H9 (cell line): ENCODE measurements at regions not wholly inside any gene's neighbourhood (a gene's known extent, or its start where the extent isn't known, plus 50 kb on each side); places are given as distances from the start of the nearest gene placed in this dataset.
"Not testable (repeated sequence)": the region's sequence is repeated elsewhere in the genome, so short reads cannot be mapped to it uniquely, and the experiment has no call there.

Source experiments
- DNase-seq: peaks from one replicate; pipeline ENCODE4 v3.0.0-alpha.2; 2017
- H2AFZ ChIP-seq: one replicate; pipeline ENCODE4 v1.6.1; 2013; ENCODE audit warnings: mild to moderate bottlenecking, low read length, control low read depth, moderate library complexity
- H2AK5ac ChIP-seq: 2 replicates; pipeline ENCODE4 v1.6.1; 2013; ENCODE audit warnings: low read length, control low read depth, mixed read lengths; ENCODE audit not compliant: insufficient read length
- H2BK120ac ChIP-seq: one replicate; pipeline ENCODE4 v1.6.1; 2013; ENCODE audit warnings: low read depth, mild to moderate bottlenecking, low read length, control low read depth, inconsistent platforms; ENCODE audit not compliant: poor library complexity, severe bottlenecking
- H2BK12ac ChIP-seq: 2 replicates; pipeline ENCODE4 v1.6.1; 2013; ENCODE audit warnings: low read length, control low read depth, mixed read lengths, low read depth; ENCODE audit not compliant: insufficient read length
- H2BK15ac ChIP-seq: 2 replicates; pipeline ENCODE4 v1.6.1; 2013; ENCODE audit warnings: low read depth, low read length, control low read depth
- H2BK20ac ChIP-seq: one replicate; pipeline ENCODE4 v1.6.1; 2013; ENCODE audit warnings: low read depth, mild to moderate bottlenecking, low read length, control low read depth, inconsistent platforms; ENCODE audit not compliant: poor library complexity, severe bottlenecking
- H2BK5ac ChIP-seq: 2 replicates; pipeline ENCODE4 v1.6.1; 2013; ENCODE audit warnings: low read length, control low read depth, mixed read lengths; ENCODE audit not compliant: insufficient read length
- H3K14ac ChIP-seq: 2 replicates; pipeline ENCODE4 v1.6.1; 2013; ENCODE audit warnings: low read length, control low read depth; ENCODE audit not compliant: insufficient read depth
- H3K18ac ChIP-seq: 2 replicates; pipeline ENCODE4 v1.6.1; 2013; ENCODE audit warnings: low read depth, mild to moderate bottlenecking, mixed read lengths, low read length, control low read depth; ENCODE audit not compliant: insufficient read length
- H3K23ac ChIP-seq: 2 replicates; pipeline ENCODE4 v1.6.1; 2013; ENCODE audit warnings: low read length, control low read depth, mixed read lengths, low read depth; ENCODE audit not compliant: insufficient read length
- H3K23me2 ChIP-seq: 2 replicates; pipeline ENCODE4 v1.6.1; 2013; ENCODE audit warnings: low read depth, mild to moderate bottlenecking, mixed read lengths, low read length, control low read depth; ENCODE audit not compliant: insufficient read length, poor library complexity, severe bottlenecking
- H3K27ac ChIP-seq: 2 replicates; pipeline ENCODE4 v1.5.1; 2013; ENCODE audit warnings: low read length, control low read depth, mixed read lengths, low read depth; ENCODE audit not compliant: insufficient read length
- H3K27me3 ChIP-seq: 2 replicates; pipeline ENCODE4 v1.6.1; 2013; ENCODE audit warnings: low read length, control low read depth, inconsistent platforms; ENCODE audit not compliant: insufficient read depth
- H3K4ac ChIP-seq: 2 replicates; pipeline ENCODE4 v1.6.1; 2013; ENCODE audit warnings: low read depth, mild to moderate bottlenecking, control low read depth, inconsistent platforms, low read length, moderate library complexity
- H3K4me1 ChIP-seq: 2 replicates; pipeline ENCODE4 v1.6.1; 2013; ENCODE audit warnings: low read length, control low read depth, inconsistent platforms; ENCODE audit not compliant: insufficient read depth
- H3K4me2 ChIP-seq: 2 replicates; pipeline ENCODE4 v1.6.1; 2013; ENCODE audit warnings: low read length, control low read depth, mixed read lengths; ENCODE audit not compliant: insufficient read length, insufficient read depth
- H3K56ac ChIP-seq: 2 replicates; pipeline ENCODE4 v1.6.1; 2013; ENCODE audit warnings: low read depth, mild to moderate bottlenecking, mixed read lengths, low read length, control low read depth; ENCODE audit not compliant: insufficient read length
- H3K79me1 ChIP-seq: 2 replicates; pipeline ENCODE4 v1.6.1; 2013; ENCODE audit warnings: low read depth, mild to moderate bottlenecking, moderate library complexity, low read length, control low read depth, inconsistent platforms; ENCODE audit not compliant: insufficient read depth, poor library complexity, severe bottlenecking
- H3K79me2 ChIP-seq: 2 replicates; pipeline ENCODE4 v1.6.1; 2013; ENCODE audit warnings: low read length, control low read depth, inconsistent platforms; ENCODE audit not compliant: insufficient read depth
- H3K9ac ChIP-seq: 2 replicates; pipeline ENCODE4 v1.6.1; 2013; ENCODE audit warnings: low read length, control low read depth, mixed read lengths; ENCODE audit not compliant: insufficient read length; ENCODE audit errors: extremely low read depth
- H3K9me3 ChIP-seq: one replicate; pipeline ENCODE4 v1.6.1; 2013; ENCODE audit warnings: low read depth, low read length, inconsistent platforms; ENCODE audit not compliant: control insufficient read depth
- H3T11ph ChIP-seq: one replicate; pipeline ENCODE4 v1.6.1; 2013; ENCODE audit warnings: mild to moderate bottlenecking, low read length, control low read depth, inconsistent platforms
- H4K20me1 ChIP-seq: one replicate; pipeline ENCODE4 v1.6.1; 2013; ENCODE audit not compliant: control insufficient read depth, insufficient read length, insufficient read depth
- H4K5ac ChIP-seq: 2 replicates; pipeline ENCODE4 v1.6.1; 2013; ENCODE audit warnings: low read depth, mild to moderate bottlenecking, mixed read lengths, low read length, control low read depth; ENCODE audit not compliant: insufficient read length
- H4K8ac ChIP-seq: replicated peaks from 2 replicates; pipeline ENCODE4 v1.6.1; 2013; ENCODE audit warnings: low read length, control low read depth, mixed read lengths, low read depth; ENCODE audit not compliant: insufficient read length
- H4K91ac ChIP-seq: 2 replicates; pipeline ENCODE4 v1.6.1; 2013; ENCODE audit warnings: low read depth, mild to moderate bottlenecking, moderate library complexity, mixed read lengths, low read length, control low read depth; ENCODE audit not compliant: insufficient read length
- H3K27ac Mint-ChIP-seq, 3 experiments: 2 replicates in 2 of 3; 3 replicates in 1 of 3; pipeline ENCODE4 v1.8.0; 2020 to 2021; ENCODE audit warnings: mixed read lengths in 3 of 3, mild to moderate bottlenecking in 1 of 3, moderate library complexity in 1 of 3
- H3K27me3 Mint-ChIP-seq: 2 replicates; pipeline ENCODE4 v1.8.0; 2021; ENCODE audit warnings: low read depth, mild to moderate bottlenecking, moderate library complexity, mixed read lengths
- H3K36me3 Mint-ChIP-seq, 3 experiments: 2 replicates in 2 of 3; 3 replicates in 1 of 3; pipeline ENCODE4 v1.8.0; 2020 to 2021; ENCODE audit warnings: low read depth in 3 of 3, mixed read lengths in 3 of 3; ENCODE audit not compliant: insufficient read depth in 1 of 3
- H3K4me1 Mint-ChIP-seq, 2 experiments: 2 replicates each; pipeline ENCODE4 v1.8.0; 2020; ENCODE audit warnings: mixed read lengths in 2 of 2
- H3K4me3 Mint-ChIP-seq, 2 experiments: 2 replicates in 1 of 2; 3 replicates in 1 of 2; pipeline ENCODE4 v1.8.0; 2020 to 2021; ENCODE audit warnings: mild to moderate bottlenecking in 2 of 2, mixed read lengths in 2 of 2, moderate library complexity in 1 of 2
- H3K9me3 Mint-ChIP-seq, 2 experiments: 2 replicates in 1 of 2; 3 replicates in 1 of 2; pipeline ENCODE4 v1.8.0; 2020; ENCODE audit warnings: mild to moderate bottlenecking in 2 of 2, mixed read lengths in 2 of 2, moderate library complexity in 1 of 2
- WGBS: extraction: QIAGEN DNeasy Blood & Tissue Kit; methylation state at CpG from one replicate; pipeline ENCODE4 v1.1.7; 2013; ENCODE audit warnings: missing lambda C conversion rate, low lambda C conversion rate, mixed read lengths; ENCODE audit not compliant: insufficient read length; ENCODE audit errors: extremely low coverage; 5-methylcytosine and 5-hydroxymethylcytosine counted together

- 100% methylated on average over 1 of the region's 1 CpG for WGBS
- H3K4ac ChIP-seq, result not testable (repeated sequence)
These were observed 639.2 kb downstream of the GOLGA6L6 start for GRCh38 chr15:19902388-19902787.

GRCh38 chr15:19901414-19901813 lies 640.2 kb downstream of the GOLGA6L6 start:
- not testable (repeated sequence) for H3K4ac ChIP-seq, H3K9ac ChIP-seq, H4K91ac ChIP-seq, H2BK20ac ChIP-seq, H3T11ph ChIP-seq, H3K4me2 ChIP-seq, H2AFZ ChIP-seq, H3K9me3 ChIP-seq, H2BK5ac ChIP-seq, H3K4me3 Mint-ChIP-seq, H3K56ac ChIP-seq, H3K23me2 ChIP-seq, H4K5ac ChIP-seq, H2BK15ac ChIP-seq, H3K4me1 ChIP-seq, H3K79me2 ChIP-seq, H4K8ac ChIP-seq, DNase-seq, H3K27ac Mint-ChIP-seq, H3K18ac ChIP-seq, H2BK12ac ChIP-seq, H3K79me1 ChIP-seq, H3K27me3 ChIP-seq, H3K23ac ChIP-seq, H4K20me1 ChIP-seq, H3K27ac ChIP-seq, H3K4me1 Mint-ChIP-seq, H2BK120ac ChIP-seq, H3K14ac ChIP-seq, H2AK5ac ChIP-seq
- Mint-ChIP-seq H3K9me3 (peaks cover 64 to 74% of the 10 kb centered on the region in 2 experiments), H3K36me3 (peaks cover 19 to 24% (median 22%) of the 10 kb centered on the region in 3 experiments), H3K27me3 (peaks cover 12% of the 10 kb centered on the region)
- no CpG with 5 or more reads among the region's 4 CpGs for WGBS

More at GRCh38 chr15:19902388-19902787, 639.2 kb downstream of the GOLGA6L6 start:
- not testable (repeated sequence) for H3K23me2 ChIP-seq, H2BK12ac ChIP-seq, H2AK5ac ChIP-seq, H3K9ac ChIP-seq, H3K56ac ChIP-seq, H3T11ph ChIP-seq, H2BK20ac ChIP-seq, H3K4me2 ChIP-seq, H4K8ac ChIP-seq, H2AFZ ChIP-seq, H3K4me3 Mint-ChIP-seq, H3K27ac Mint-ChIP-seq, H3K27me3 ChIP-seq, H2BK120ac ChIP-seq, H4K5ac ChIP-seq, H3K79me2 ChIP-seq, H2BK15ac ChIP-seq, H3K14ac ChIP-seq, H3K23ac ChIP-seq, H4K91ac ChIP-seq, H3K4me1 Mint-ChIP-seq, DNase-seq, H2BK5ac ChIP-seq, H3K18ac ChIP-seq, H3K27ac ChIP-seq, H3K79me1 ChIP-seq, H4K20me1 ChIP-seq, H3K9me3 ChIP-seq, H3K4me1 ChIP-seq
- H3K27me3 Mint-ChIP-seq, result peaks cover 12% of the 10 kb centered on the region
- peaks cover 19 to 24% (median 22%) of the 10 kb centered on the region in 3 experiments for H3K36me3 Mint-ChIP-seq
- H3K9me3 Mint-ChIP-seq, result peaks cover 60 to 70% of the 10 kb centered on the region in 2 experiments
